ENCODE measurements at regions not wholly inside any gene's neighbourhood (a gene's known extent, or its start where the extent isn't known, plus 50 kb on each side); places are given as distances from the start of the nearest gene placed in this dataset.

GRCh38 chr13:77981281-77981881, 62.8 kb upstream of the EDNRB start:
- Mint-ChIP-seq H3K27me3 (ENCODE audit: insufficient read depth, low read depth, poor library complexity) (no peaks in the 10 kb centered on the region), H3K27ac (no peak overlapping the region), H3K9me3 (peaks cover 6% of the 10 kb centered on the region; the same call in 2 of the 3 replicates), H3K4me3 (no peak overlapping the region), H3K36me3 (ENCODE audit: low read depth) (peaks cover 13% of the 10 kb centered on the region; the same call in 2 of the 3 replicates), H3K4me1 (peaks cover 11% of the 10 kb centered on the region)
- Histone ChIP-seq H2AFZ (peak overlapping the region; percentile 1), H3K79me2 (replicated peaks; ENCODE audit: insufficient read depth) (no peaks in the 10 kb centered on the region), H3K27me3 (ENCODE audit: insufficient read depth) (no peaks in the 10 kb centered on the region), H3F3A (replicated peaks; ENCODE audit: low read depth) (no peaks in the 10 kb centered on the region), H3K36me3 (ENCODE audit: insufficient read depth) (no peaks in the 10 kb centered on the region), H3K27ac (ENCODE audit: low read depth) (no peak overlapping the region), H3K4me3 (no peak overlapping the region), H4K20me1 (replicated peaks; ENCODE audit: insufficient read depth) (no peaks in the 10 kb centered on the region), H3K4me1 (ENCODE audit: insufficient read depth) (no peaks in the 10 kb centered on the region), H3K9me2 (ENCODE audit: insufficient read depth) (no peaks in the 10 kb centered on the region), H3K4me2 (no peak overlapping the region)
- DNase-seq (ENCODE audit: low spot score) = no peak
- TF ChIP-seq, protein P1, sequence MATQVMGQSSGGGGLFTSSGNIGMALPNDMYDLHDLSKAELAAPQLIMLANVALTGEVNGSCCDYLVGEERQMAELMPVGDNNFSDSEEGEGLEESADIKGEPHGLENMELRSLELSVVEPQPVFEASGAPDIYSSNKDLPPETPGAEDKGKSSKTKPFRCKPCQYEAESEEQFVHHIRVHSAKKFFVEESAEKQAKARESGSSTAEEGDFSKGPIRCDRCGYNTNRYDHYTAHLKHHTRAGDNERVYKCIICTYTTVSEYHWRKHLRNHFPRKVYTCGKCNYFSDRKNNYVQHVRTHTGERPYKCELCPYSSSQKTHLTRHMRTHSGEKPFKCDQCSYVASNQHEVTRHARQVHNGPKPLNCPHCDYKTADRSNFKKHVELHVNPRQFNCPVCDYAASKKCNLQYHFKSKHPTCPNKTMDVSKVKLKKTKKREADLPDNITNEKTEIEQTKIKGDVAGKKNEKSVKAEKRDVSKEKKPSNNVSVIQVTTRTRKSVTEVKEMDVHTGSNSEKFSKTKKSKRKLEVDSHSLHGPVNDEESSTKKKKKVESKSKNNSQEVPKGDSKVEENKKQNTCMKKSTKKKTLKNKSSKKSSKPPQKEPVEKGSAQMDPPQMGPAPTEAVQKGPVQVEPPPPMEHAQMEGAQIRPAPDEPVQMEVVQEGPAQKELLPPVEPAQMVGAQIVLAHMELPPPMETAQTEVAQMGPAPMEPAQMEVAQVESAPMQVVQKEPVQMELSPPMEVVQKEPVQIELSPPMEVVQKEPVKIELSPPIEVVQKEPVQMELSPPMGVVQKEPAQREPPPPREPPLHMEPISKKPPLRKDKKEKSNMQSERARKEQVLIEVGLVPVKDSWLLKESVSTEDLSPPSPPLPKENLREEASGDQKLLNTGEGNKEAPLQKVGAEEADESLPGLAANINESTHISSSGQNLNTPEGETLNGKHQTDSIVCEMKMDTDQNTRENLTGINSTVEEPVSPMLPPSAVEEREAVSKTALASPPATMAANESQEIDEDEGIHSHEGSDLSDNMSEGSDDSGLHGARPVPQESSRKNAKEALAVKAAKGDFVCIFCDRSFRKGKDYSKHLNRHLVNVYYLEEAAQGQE (IDR thresholded peaks at IDR 0.05; ENCODE audit: unreplicated experiment) = no peak
- TF ChIP-seq EZH2phosphoT487 (IDR thresholded peaks at IDR 0.05; ENCODE audit: unreplicated experiment) (no peak), ZNF114 (CRISPR knock-in tag; IDR thresholded peaks at IDR 0.05) (no peak), POLR2AphosphoS5 (IDR thresholded peaks at IDR 0.05; ENCODE audit: low read depth) (no peak), STAT1 (IDR thresholded peaks at IDR 0.05; ENCODE audit: unreplicated experiment) (no peak), CREB1 (CRISPR knock-in tag; IDR thresholded peaks at IDR 0.05; ENCODE audit: low read depth) (no peak), NANOG (IDR thresholded peaks at IDR 0.05; ENCODE audit: borderline replicate concordance) (no peak), ZNF331 (CRISPR knock-in tag; IDR thresholded peaks at IDR 0.05; ENCODE audit: low read depth) (no peak), EZH2 (IDR thresholded peaks at IDR 0.05; ENCODE audit: low read depth, unreplicated experiment) (no peak), JUNB (IDR thresholded peaks at IDR 0.05; ENCODE audit: unreplicated experiment) (no peak), ETS1 (IDR thresholded peaks at IDR 0.05) (no peak), ZNF462 (CRISPR knock-in tag; IDR thresholded peaks at IDR 0.05) (no peak)
- TF ChIP-seq, protein P2, sequence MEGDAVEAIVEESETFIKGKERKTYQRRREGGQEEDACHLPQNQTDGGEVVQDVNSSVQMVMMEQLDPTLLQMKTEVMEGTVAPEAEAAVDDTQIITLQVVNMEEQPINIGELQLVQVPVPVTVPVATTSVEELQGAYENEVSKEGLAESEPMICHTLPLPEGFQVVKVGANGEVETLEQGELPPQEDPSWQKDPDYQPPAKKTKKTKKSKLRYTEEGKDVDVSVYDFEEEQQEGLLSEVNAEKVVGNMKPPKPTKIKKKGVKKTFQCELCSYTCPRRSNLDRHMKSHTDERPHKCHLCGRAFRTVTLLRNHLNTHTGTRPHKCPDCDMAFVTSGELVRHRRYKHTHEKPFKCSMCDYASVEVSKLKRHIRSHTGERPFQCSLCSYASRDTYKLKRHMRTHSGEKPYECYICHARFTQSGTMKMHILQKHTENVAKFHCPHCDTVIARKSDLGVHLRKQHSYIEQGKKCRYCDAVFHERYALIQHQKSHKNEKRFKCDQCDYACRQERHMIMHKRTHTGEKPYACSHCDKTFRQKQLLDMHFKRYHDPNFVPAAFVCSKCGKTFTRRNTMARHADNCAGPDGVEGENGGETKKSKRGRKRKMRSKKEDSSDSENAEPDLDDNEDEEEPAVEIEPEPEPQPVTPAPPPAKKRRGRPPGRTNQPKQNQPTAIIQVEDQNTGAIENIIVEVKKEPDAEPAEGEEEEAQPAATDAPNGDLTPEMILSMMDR (conservative IDR thresholded peaks at IDR 0.05; ENCODE audit: low read depth in 2 of 2) = no peak
- ATAC-seq = no peak

All from GM23338 (cell line).